RWPE1 (cell line): ENCODE measurements at regions not wholly inside any gene's neighbourhood (a gene's known extent, or its start where the extent isn't known, plus 50 kb on each side); places are given as distances from the start of the nearest gene placed in this dataset.

Experiments
- CTCF ChIA-PET: fragments of 350-600 bp; sonication (Branson Sonifier 250); formaldehyde crosslinking; extraction: SDS; loops from one replicate; lab custom pipeline; 2021; lab: Yijun Ruan, JAX
- POLR2A ChIA-PET: fragments of 400-600 bp; formaldehyde crosslinking; extraction: SDS; loops from one replicate; lab custom pipeline; 2020; ENCODE audit warnings: antibody characterized with exemption; ENCODE audit not compliant: low non-redundant PET; lab: Yijun Ruan, JAX
- DNase-seq: peaks from one replicate; pipeline ENCODE4 v3.0.0; 2012; ENCODE audit warnings: low spot score
- H3K27ac ChIP-seq: fragments of 450-650 bp; 2 replicates; pipeline ENCODE4 v1.5.1; 2017
- CTCF ChIP-seq: fragments of 450-650 bp; conservative IDR thresholded peaks from 2 replicates; pipeline ENCODE4 v1.5.1; 2017; ENCODE audit warnings: low read depth, mild to moderate bottlenecking

GRCh38 chr1:226486161-226486560, 62.4 kb upstream of the STUM start:
- POLR2A ChIA-PET = no interaction called here

GRCh38 chr1:226487921-226488320, 60.6 kb upstream of the STUM start:
- CTCF ChIA-PET = interaction anchor here (0.6 kb wide), 2 partner anchors 8 to 376 kb away, joined by 4 read pairs; no protein-coding TSS in a partner anchor
- H3K27ac ChIP-seq = no peak overlapping the region
- TF ChIP-seq CTCF = no peak
- POLR2A ChIA-PET = no interaction called here
- peak; percentile 85 for DNase-seq

More at GRCh38 chr1:226486161-226486560, 62.4 kb upstream of the STUM start:
- CTCF ChIA-PET = no interaction called here
- H3K27ac ChIP-seq = no peak overlapping the region
- DNase-seq = no peak
- no peak for TF ChIP-seq CTCF

- DNase-seq = no peak
- H3K27ac ChIP-seq = no peak overlapping the region
- ChIA-PET CTCF (no interaction called here), POLR2A (no interaction called here)
- TF ChIP-seq CTCF = no peak
These were observed 58.7 kb upstream of the STUM start for GRCh38 chr1:226489718-226490425.

GRCh38 chr1:226490426-226490809, 58.1 kb upstream of the STUM start:
- no peak for TF ChIP-seq CTCF
- H3K27ac ChIP-seq = no peak overlapping the region
- ChIA-PET POLR2A (no interaction called here), CTCF (no interaction called here)
- no peak for DNase-seq

GRCh38 chr1:226491093-226491850, 57.3 kb upstream of the STUM start:
- TF ChIP-seq CTCF = no peak
- no peak for DNase-seq
- POLR2A ChIA-PET = interaction anchor here (0.6 kb wide), 1 partner anchor 51 kb away, joined by 5 read pairs; no protein-coding TSS in a partner anchor
- H3K27ac ChIP-seq = no peak overlapping the region
- CTCF ChIA-PET = interaction anchor here (0.6 to 1.1 kb wide), 3 partner anchors 56 to 448 kb away, joined by 3 to 6 read pairs (median 4); no protein-coding TSS in a partner anchor

GRCh38 chr1:226492426-226493137, 56.0 kb upstream of the STUM start:
- DNase-seq = no peak
- POLR2A ChIA-PET = no interaction called here
- CTCF ChIA-PET = interaction anchor here (0.6 to 0.7 kb wide), 3 partner anchors 10 to 370 kb away, joined by 3 read pairs; no protein-coding TSS in a partner anchor
- H3K27ac ChIP-seq = no peak overlapping the region
- no peak for TF ChIP-seq CTCF
